SU-DHL-6 (cell line): ENCODE measurements at regions not wholly inside any gene's neighbourhood (a gene's known extent, or its start where the extent isn't known, plus 50 kb on each side); places are given as distances from the start of the nearest gene placed in this dataset.

ENCODE experiments used
- H2AFZ ChIP-seq: fragments of 200-600 bp; sonication (generic); 2 replicates; pipeline ENCODE4 v1.6.1; 2014; ENCODE audit warnings: low read depth, mild to moderate bottlenecking, moderate library complexity, mixed read lengths, antibody characterized with exemption, low read length; ENCODE audit not compliant: severe bottlenecking
- H3F3A ChIP-seq: fragments of 200-600 bp; shearing (Covaris generic); 2 replicates; pipeline ENCODE4 v1.6.0; 2016; ENCODE audit warnings: antibody characterized with exemption, mild to moderate bottlenecking; ENCODE audit not compliant: insufficient read depth
- H3K27ac ChIP-seq: fragments of 200-600 bp; sonication (generic); 2 replicates; pipeline ENCODE4 v1.5.1; 2016; ENCODE audit warnings: low read depth, mild to moderate bottlenecking, low read length, moderate library complexity, mixed read lengths
- H3K27me3 ChIP-seq: fragments of 200-600 bp; sonication (generic), shearing (Covaris generic); 2 replicates; pipeline ENCODE4 v1.6.0; 2014; ENCODE audit warnings: mild to moderate bottlenecking, low read length
- H3K36me3 ChIP-seq: fragments of 200-600 bp; sonication (generic); 2 replicates; pipeline ENCODE4 v1.6.1; 2014; ENCODE audit warnings: mild to moderate bottlenecking, low read length, mixed read lengths
- H3K4me2 ChIP-seq: fragments of 300-600, 200-600 bp; shearing (Covaris generic), sonication (generic); 2 replicates; pipeline ENCODE4 v1.6.0; 2014; ENCODE audit warnings: low read length, low read depth, mild to moderate bottlenecking; ENCODE audit not compliant: poor library complexity, severe bottlenecking
- H3K4me3 ChIP-seq: fragments of 200-600 bp; sonication (generic); 2 replicates; pipeline ENCODE4 v1.5.1; 2014; ENCODE audit warnings: antibody characterized with exemption, low read length, mild to moderate bottlenecking, mixed read lengths; ENCODE audit not compliant: insufficient read depth, poor library complexity, severe bottlenecking
- H3K79me2 ChIP-seq: fragments of 200-600 bp; sonication (generic); 2 replicates; pipeline ENCODE4 v1.6.1; 2014; ENCODE audit warnings: mild to moderate bottlenecking, low read length, moderate library complexity; ENCODE audit not compliant: insufficient read depth
- H3K9ac ChIP-seq: fragments of 200-600 bp; sonication (generic); 2 replicates; pipeline ENCODE4 v1.7.0; 2014; ENCODE audit warnings: mild to moderate bottlenecking, low read length
- H3K9me2 ChIP-seq: fragments of 200-600 bp; sonication (generic); replicated peaks from 2 replicates; pipeline ENCODE4 v1.6.1; 2014; ENCODE audit warnings: low read length; ENCODE audit not compliant: insufficient read depth
- H3K9me3 ChIP-seq: fragments of 200-600 bp; sonication (generic); 2 replicates; pipeline ENCODE4 v1.6.1; 2014; ENCODE audit warnings: low read length, mixed read lengths; ENCODE audit not compliant: insufficient read depth
- H4K20me1 ChIP-seq: fragments of 200-600 bp; sonication (generic); 2 replicates; pipeline ENCODE4 v1.6.1; 2014; ENCODE audit warnings: low read depth, mild to moderate bottlenecking, antibody characterized with exemption, low read length, moderate library complexity, mixed read lengths
- CTCF ChIP-seq: fragments of 200-600 bp; sonication (generic); IDR thresholded peaks from one replicate; pipeline ENCODE4 v1.5.1; 2017; ENCODE audit warnings: antibody characterized with exemption, mild to moderate bottlenecking, low read length, moderate library complexity; ENCODE audit not compliant: insufficient read depth, poor library complexity, severe bottlenecking
- EZH2phosphoT487 ChIP-seq: fragments of 200-600 bp; sonication (generic), shearing (Covaris generic); conservative IDR thresholded peaks from 2 replicates; pipeline ENCODE4 v1.6.1; 2018; ENCODE audit warnings: mild to moderate bottlenecking, antibody characterized with exemption, low read length, moderate library complexity, mixed read lengths

- no peaks in the 10 kb centered on the region for H3K9me3 ChIP-seq
- H3K27me3 ChIP-seq, result no peaks in the 10 kb centered on the region
- no peak overlapping the region for H3K9ac ChIP-seq
- H3K4me3 ChIP-seq, result no peak overlapping the region
- H2AFZ ChIP-seq, result no peak overlapping the region
- no peak overlapping the region for H3K4me2 ChIP-seq
- no peaks in the 10 kb centered on the region for H3K36me3 ChIP-seq
- H3K27ac ChIP-seq, result no peak overlapping the region
- no peak for TF ChIP-seq EZH2phosphoT487
- TF ChIP-seq CTCF, result no peak
- H3K79me2 ChIP-seq, result no peaks in the 10 kb centered on the region
- H3K9me2 ChIP-seq, result no peaks in the 10 kb centered on the region
- H4K20me1 ChIP-seq, result no peaks in the 10 kb centered on the region
- no peaks in the 10 kb centered on the region for H3F3A ChIP-seq
These were observed 1392.7 kb downstream of the PCDH7 start for GRCh38 chr4:32112891-32113290.

DNA sequence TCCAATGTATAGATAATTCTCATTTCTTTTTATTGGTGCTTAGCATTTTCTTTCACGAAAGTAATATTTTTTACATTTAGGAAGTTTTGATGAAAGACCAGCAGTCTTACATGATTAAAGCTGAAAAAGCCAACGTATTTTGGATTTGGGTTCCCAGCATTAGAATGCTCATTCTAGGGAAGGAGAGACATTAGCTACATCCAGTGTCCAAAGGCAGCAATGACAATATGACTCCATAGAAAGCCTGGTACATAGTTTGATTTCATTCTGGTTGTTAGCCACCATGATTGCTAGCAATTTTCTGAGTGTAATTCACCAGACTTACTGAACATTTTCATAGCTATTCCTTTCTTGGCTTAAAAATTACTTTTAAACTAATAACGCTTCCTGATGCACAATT is 1397.5 kb downstream of the PCDH7 start:
- H3K9me2 ChIP-seq, result no peaks in the 10 kb centered on the region
- H3K27me3 ChIP-seq, result no peaks in the 10 kb centered on the region
- 0 out of 2 replicates have a peak, but pooled peaks cover 3% of the 10 kb centered on the region for H3K36me3 ChIP-seq
- H2AFZ ChIP-seq, result no peak overlapping the region
- no peak overlapping the region for H3K4me2 ChIP-seq
- H3K79me2 ChIP-seq, result no peaks in the 10 kb centered on the region
- H3F3A ChIP-seq, result no peaks in the 10 kb centered on the region
- no peaks in the 10 kb centered on the region for H4K20me1 ChIP-seq
- no peak overlapping the region for H3K4me3 ChIP-seq
- H3K27ac ChIP-seq, result no peak overlapping the region
- no peak overlapping the region for H3K9ac ChIP-seq
- H3K9me3 ChIP-seq, result no peaks in the 10 kb centered on the region
- TF ChIP-seq CTCF (no peak), EZH2phosphoT487 (no peak)

DNA sequence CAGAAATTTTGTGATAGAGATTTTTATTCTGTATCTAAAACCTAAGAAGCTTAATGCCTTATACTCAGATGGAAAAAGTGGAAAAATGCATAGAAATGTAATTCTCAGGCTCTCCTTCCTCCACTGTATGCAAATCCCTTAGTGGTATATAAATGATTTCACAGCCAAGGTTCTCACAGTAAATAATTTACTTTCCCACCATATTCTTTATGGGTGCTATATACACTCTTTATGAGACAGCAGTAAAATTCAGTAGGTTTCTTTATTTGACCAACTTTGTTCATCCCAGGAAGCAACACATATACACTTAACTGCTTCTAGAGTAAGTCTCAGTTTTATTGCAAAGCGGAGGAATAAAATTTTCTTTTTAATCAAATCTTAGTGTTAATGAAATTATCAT is 1399.7 kb downstream of the PCDH7 start:
- H3K79me2 ChIP-seq, result no peaks in the 10 kb centered on the region
- H3K9me3 ChIP-seq, result no peaks in the 10 kb centered on the region
- no peaks in the 10 kb centered on the region for H4K20me1 ChIP-seq
- H3K27ac ChIP-seq, result no peak overlapping the region
- no peaks in the 10 kb centered on the region for H3K27me3 ChIP-seq
- H2AFZ ChIP-seq, result no peak overlapping the region
- no peak overlapping the region for H3K9ac ChIP-seq
- H3K4me3 ChIP-seq, result no peak overlapping the region
- no peak overlapping the region for H3K4me2 ChIP-seq
- no peaks in the 10 kb centered on the region for H3K9me2 ChIP-seq
- H3K36me3 ChIP-seq, result 0 out of 2 replicates have a peak, but pooled peaks cover 3% of the 10 kb centered on the region
- no peak for TF ChIP-seq EZH2phosphoT487
- no peak for TF ChIP-seq CTCF
- H3F3A ChIP-seq, result no peaks in the 10 kb centered on the region

- no peaks in the 10 kb centered on the region for H3K9me2 ChIP-seq
- no peak overlapping the region for H3K4me3 ChIP-seq
- H3K36me3 ChIP-seq, result no peaks in the 10 kb centered on the region
- no peaks in the 10 kb centered on the region for H3F3A ChIP-seq
- H3K9ac ChIP-seq, result no peak overlapping the region
- TF ChIP-seq CTCF (no peak), EZH2phosphoT487 (no peak)
- no peaks in the 10 kb centered on the region; the same call in 1 of the 2 replicates for H3K9me3 ChIP-seq
- no peaks in the 10 kb centered on the region for H3K79me2 ChIP-seq
- no peaks in the 10 kb centered on the region for H3K27me3 ChIP-seq
- H3K27ac ChIP-seq, result no peak overlapping the region
- no peak overlapping the region for H3K4me2 ChIP-seq
- no peaks in the 10 kb centered on the region for H4K20me1 ChIP-seq
- H2AFZ ChIP-seq, result no peak overlapping the region
These were observed 1408.4 kb downstream of the PCDH7 start for GRCh38 chr4:32128549-32128948.
